ENCODE measurements at regions not wholly inside any gene's neighbourhood (a gene's known extent, or its start where the extent isn't known, plus 50 kb on each side); places are given as distances from the start of the nearest gene placed in this dataset.

DNA sequence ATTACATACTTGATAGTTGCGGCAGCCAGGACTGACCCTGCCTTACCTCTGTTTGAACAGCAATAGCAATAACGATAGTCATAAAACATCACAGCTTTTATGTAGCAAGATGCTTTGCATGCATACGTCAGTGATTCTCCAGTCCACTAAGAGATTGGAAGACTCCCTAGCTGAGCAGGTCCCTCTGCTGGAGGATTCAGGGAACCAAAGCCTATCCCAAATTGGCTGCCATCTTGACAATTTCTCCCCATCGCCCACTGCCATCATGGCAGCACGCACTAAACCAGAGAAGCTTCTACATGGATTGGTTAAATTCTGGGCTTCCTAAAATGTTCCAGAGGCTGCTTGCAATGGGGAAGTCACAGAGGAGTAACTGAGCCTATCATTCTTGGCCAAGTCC lies 360.6 kb upstream of the XYLT1 start:
- DNase-seq (ENCODE audit: low spot score) (no peak), FAIRE-seq (no peak)

DNA sequence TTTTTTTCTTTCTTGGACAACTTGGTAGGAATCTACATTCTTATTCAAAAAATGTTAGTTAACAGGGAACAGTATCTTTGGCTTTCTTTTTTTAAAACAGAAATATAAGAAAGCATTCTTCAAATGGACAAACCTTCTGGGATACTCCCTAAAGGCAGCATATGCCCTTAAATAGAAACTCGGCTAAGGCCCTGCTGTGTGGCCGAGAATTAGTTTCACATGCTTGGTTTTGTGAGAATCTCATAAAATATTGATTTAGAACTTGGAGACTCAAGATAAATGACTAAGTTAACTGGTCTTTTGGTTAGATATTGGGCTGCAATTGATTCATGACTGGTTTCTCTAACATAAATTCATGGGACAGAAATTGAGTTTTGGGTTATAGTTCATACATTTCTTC lies 359.9 kb upstream of the XYLT1 start:
- POLR2A ChIA-PET, result no interaction called here
- TF ChIP-seq ZNF614 (CRISPR knock-in tag; IDR thresholded peaks at IDR 0.05; ENCODE audit: borderline replicate concordance) (no peak), ZIK1 (CRISPR knock-in tag; IDR thresholded peaks at IDR 0.05; ENCODE audit: borderline replicate concordance, low read depth) (no peak), NFKB2 (CRISPR knock-in tag; IDR thresholded peaks at IDR 0.05; ENCODE audit: borderline replicate concordance) (no peak), ZNF160 (CRISPR knock-in tag; IDR thresholded peaks at IDR 0.05) (no peak), CEBPG (CRISPR knock-in tag; IDR thresholded peaks at IDR 0.05) (no peak), REXO4 (CRISPR knock-in tag; IDR thresholded peaks at IDR 0.05; ENCODE audit: borderline replicate concordance) (no peak), GZF1 (CRISPR knock-in tag; IDR thresholded peaks at IDR 0.05) (no peak)
- TF ChIP-seq, protein P1, sequence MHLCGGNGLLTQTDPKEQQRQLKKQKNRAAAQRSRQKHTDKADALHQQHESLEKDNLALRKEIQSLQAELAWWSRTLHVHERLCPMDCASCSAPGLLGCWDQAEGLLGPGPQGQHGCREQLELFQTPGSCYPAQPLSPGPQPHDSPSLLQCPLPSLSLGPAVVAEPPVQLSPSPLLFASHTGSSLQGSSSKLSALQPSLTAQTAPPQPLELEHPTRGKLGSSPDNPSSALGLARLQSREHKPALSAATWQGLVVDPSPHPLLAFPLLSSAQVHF (CRISPR knock-in tag; IDR thresholded peaks at IDR 0.05), result no peak
- TF ChIP-seq, protein P2, sequence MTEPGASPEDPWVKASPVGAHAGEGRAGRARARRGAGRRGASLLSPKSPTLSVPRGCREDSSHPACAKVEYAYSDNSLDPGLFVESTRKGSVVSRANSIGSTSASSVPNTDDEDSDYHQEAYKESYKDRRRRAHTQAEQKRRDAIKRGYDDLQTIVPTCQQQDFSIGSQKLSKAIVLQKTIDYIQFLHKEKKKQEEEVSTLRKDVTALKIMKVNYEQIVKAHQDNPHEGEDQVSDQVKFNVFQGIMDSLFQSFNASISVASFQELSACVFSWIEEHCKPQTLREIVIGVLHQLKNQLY (CRISPR knock-in tag; IDR thresholded peaks at IDR 0.05), result no peak
- TF ChIP-seq, protein P3, sequence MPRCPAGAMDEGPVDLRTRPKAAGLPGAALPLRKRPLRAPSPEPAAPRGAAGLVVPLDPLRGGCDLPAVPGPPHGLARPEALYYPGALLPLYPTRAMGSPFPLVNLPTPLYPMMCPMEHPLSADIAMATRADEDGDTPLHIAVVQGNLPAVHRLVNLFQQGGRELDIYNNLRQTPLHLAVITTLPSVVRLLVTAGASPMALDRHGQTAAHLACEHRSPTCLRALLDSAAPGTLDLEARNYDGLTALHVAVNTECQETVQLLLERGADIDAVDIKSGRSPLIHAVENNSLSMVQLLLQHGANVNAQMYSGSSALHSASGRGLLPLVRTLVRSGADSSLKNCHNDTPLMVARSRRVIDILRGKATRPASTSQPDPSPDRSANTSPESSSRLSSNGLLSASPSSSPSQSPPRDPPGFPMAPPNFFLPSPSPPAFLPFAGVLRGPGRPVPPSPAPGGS (CRISPR knock-in tag; IDR thresholded peaks at IDR 0.05), result no peak

More for the DNA sequence above, 360.6 kb upstream of the XYLT1 start:
- Histone ChIP-seq H3K36me3 (replicated peaks in 1 of 2; ENCODE audit: control insufficient read depth in 1 of 2, insufficient read depth in 2 of 2, low read length in 2 of 2) (no peaks in the 10 kb centered on the region), H3K4me3 (replicated peaks in 1 of 3; ENCODE audit: insufficient read depth in 1 of 3, low read depth in 2 of 3, low read length in 3 of 3) (no peak overlapping the region), H2AFZ (ENCODE audit: low read length) (no peak overlapping the region), H3K27me3 (ENCODE audit: control insufficient read depth in 1 of 2, insufficient read depth in 2 of 2, low read length in 2 of 2) (0 out of 5 replicates have a peak, but pooled peaks cover 0 to 2% of the 10 kb centered on the region in 2 experiments), H3K4me2 (ENCODE audit: low read depth, low read length) (no peak overlapping the region), H3K9me3 (ENCODE audit: low read length) (no peaks in the 10 kb centered on the region), H4K20me1 (ENCODE audit: insufficient read depth, low read length) (no peaks in the 10 kb centered on the region), H3K79me2 (ENCODE audit: insufficient read depth, low read length) (no peaks in the 10 kb centered on the region), H3K9ac (ENCODE audit: insufficient read depth, low read depth, low read length) (no peak overlapping the region), H3K4me1 (ENCODE audit: insufficient read depth, low read length) (no peaks in the 10 kb centered on the region), H3K27ac (ENCODE audit: extremely low read length, insufficient read depth, low read length) (no peak overlapping the region)
- ChIA-PET POLR2A (no interaction called here), CTCF (ENCODE audit: low intra/inter-chr PET ratio, low total read pairs) (no interaction called here)
- ATAC-seq, result no peak
- 67% methylated on average over 5 of the region's 5 CpGs for WGBS (ENCODE audit: low lambda C conversion rate)
- no TSS peak for BruUV-seq (replicated peaks)
- TF ChIP-seq, protein P4, sequence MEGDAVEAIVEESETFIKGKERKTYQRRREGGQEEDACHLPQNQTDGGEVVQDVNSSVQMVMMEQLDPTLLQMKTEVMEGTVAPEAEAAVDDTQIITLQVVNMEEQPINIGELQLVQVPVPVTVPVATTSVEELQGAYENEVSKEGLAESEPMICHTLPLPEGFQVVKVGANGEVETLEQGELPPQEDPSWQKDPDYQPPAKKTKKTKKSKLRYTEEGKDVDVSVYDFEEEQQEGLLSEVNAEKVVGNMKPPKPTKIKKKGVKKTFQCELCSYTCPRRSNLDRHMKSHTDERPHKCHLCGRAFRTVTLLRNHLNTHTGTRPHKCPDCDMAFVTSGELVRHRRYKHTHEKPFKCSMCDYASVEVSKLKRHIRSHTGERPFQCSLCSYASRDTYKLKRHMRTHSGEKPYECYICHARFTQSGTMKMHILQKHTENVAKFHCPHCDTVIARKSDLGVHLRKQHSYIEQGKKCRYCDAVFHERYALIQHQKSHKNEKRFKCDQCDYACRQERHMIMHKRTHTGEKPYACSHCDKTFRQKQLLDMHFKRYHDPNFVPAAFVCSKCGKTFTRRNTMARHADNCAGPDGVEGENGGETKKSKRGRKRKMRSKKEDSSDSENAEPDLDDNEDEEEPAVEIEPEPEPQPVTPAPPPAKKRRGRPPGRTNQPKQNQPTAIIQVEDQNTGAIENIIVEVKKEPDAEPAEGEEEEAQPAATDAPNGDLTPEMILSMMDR (CRISPR knock-in tag; IDR thresholded peaks at IDR 0.05), result 0 out of 2 replicates have a peak, but pooled peaks have one; percentile 7
- TF ChIP-seq, protein P5, sequence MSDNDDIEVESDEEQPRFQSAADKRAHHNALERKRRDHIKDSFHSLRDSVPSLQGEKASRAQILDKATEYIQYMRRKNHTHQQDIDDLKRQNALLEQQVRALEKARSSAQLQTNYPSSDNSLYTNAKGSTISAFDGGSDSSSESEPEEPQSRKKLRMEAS (IDR thresholded peaks at IDR 0.05), result no peak
- intact Hi-C loops (cut with micrococcal nuclease; ENCODE audit: unreplicated experiment), result no loop called here
- in situ Hi-C loops (cut with HindIII; ENCODE audit: extremely low pct_ligation_motif_present, low pct_unique_long_range_greater_than_20kb), result no loop called here

More for the DNA sequence above, 359.9 kb upstream of the XYLT1 start:
- no peaks in the 10 kb centered on the region for H3K79me2 ChIP-seq (ENCODE audit: insufficient read depth, low read length)
- ATAC-seq (no peak), FAIRE-seq (no peak), DNase-seq (ENCODE audit: low spot score) (no peak)
- in situ Hi-C loops (cut with HindIII; ENCODE audit: extremely low pct_ligation_motif_present, low pct_unique_long_range_greater_than_20kb), result no loop called here
- CTCF ChIA-PET (ENCODE audit: low intra/inter-chr PET ratio, low total read pairs), result no interaction called here
- H3K27me3 ChIP-seq (ENCODE audit: control insufficient read depth in 1 of 2, insufficient read depth in 2 of 2, low read length in 2 of 2), result 0 out of 5 replicates have a peak, but pooled peaks cover 0 to 3% of the 10 kb centered on the region in 2 experiments
- H3K4me3 ChIP-seq (replicated peaks in 1 of 3; ENCODE audit: insufficient read depth in 1 of 3, low read depth in 2 of 3, low read length in 3 of 3), result no peak overlapping the region
- H3K9me3 ChIP-seq (ENCODE audit: low read length), result no peaks in the 10 kb centered on the region
- H3K9ac ChIP-seq (ENCODE audit: insufficient read depth, low read depth, low read length), result no peak overlapping the region
- no TSS peak for BruUV-seq (replicated peaks)
- intact Hi-C loops (cut with micrococcal nuclease; ENCODE audit: unreplicated experiment), result no loop called here
- no peaks in the 10 kb centered on the region for H3K36me3 ChIP-seq (replicated peaks in 1 of 2; ENCODE audit: control insufficient read depth in 1 of 2, insufficient read depth in 2 of 2, low read length in 2 of 2)
- WGBS (ENCODE audit: low lambda C conversion rate), result 2% methylated on average over 2 of the region's 2 CpGs
- no peaks in the 10 kb centered on the region for H4K20me1 ChIP-seq (ENCODE audit: insufficient read depth, low read length)
- no peaks in the 10 kb centered on the region for H3K4me1 ChIP-seq (ENCODE audit: insufficient read depth, low read length)
- no peak overlapping the region for H3K4me2 ChIP-seq (ENCODE audit: low read depth, low read length)
- no peak overlapping the region for H3K27ac ChIP-seq (ENCODE audit: extremely low read length, insufficient read depth, low read length)
- no peak overlapping the region for H2AFZ ChIP-seq (ENCODE audit: low read length)

All from HepG2 (cell line).